NOMO-1 treated with DMSO at 0.1 percent for 48 hours (cell line): ENCODE measurements at regions not wholly inside any gene's neighbourhood (a gene's known extent, or its start where the extent isn't known, plus 50 kb on each side); places are given as distances from the start of the nearest gene placed in this dataset.
"Not testable (repeated sequence)": the region's sequence is repeated elsewhere in the genome, so short reads cannot be mapped to it uniquely, and the experiment has no call there.

ENCODE experiments used
- DNase-seq: peaks from one replicate; lab custom pipeline; 2025; ENCODE audit not compliant: unreplicated experiment; lab: John Stamatoyannopoulos, UW

GRCh38 chr17:37829592-37830123 lies 84.8 kb upstream of the HNF1B start:
- DNase-seq = peak; percentile 28

GRCh38 chr17:37828651-37829124 lies 83.8 kb upstream of the HNF1B start:
- peak; percentile 65 for DNase-seq

DNA sequence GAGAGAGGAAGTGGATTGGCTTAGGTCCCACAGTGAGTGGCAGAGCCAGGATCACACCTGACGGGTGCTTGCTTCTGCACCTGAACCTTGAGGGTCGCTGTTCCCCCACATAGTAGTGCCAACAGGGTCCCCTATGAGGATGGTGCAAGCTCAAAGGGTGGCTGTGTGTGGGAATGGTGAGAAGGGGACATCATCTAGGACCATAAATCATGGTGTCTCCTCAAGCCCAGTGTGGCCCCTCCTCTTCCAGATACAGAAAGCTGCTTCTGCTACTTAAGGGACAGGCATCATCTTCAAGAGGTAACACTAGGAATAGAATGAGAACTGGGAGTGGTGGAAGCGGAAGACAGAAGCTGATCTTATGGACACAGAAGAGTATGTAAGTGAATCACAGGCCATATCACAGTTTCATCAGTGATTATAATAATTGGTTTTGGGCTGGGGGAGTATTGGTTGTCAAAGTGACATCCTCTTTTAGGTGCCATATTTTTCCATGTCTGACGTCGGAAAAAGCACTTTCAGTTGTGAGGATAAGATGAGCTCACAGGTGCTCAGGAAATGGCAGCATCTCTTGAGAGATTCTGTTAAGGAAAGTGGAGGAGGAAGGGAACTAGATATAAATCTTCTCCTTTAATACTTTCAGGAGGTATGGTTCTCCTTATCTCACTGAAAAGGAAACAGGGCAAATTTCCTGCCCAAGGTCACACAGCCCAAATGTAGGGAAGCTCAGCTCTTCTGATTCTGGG lies 83.2 kb upstream of the HNF1B start:
- no peak for DNase-seq

GRCh38 chr17:37826497-37827430 lies 81.9 kb upstream of the HNF1B start:
- peak; percentile 75 for DNase-seq

- DNase-seq = no peak
Observed at GRCh38 chr17:37825851-37826250, 81.0 kb upstream of the HNF1B start.

GRCh38 chr17:37824534-37825485 lies 80.0 kb upstream of the HNF1B start:
- DNase-seq = no peak

- DNase-seq = no peak
Observed at GRCh38 chr17:37823996-37824395, 79.1 kb upstream of the HNF1B start.

GRCh38 chr17:37820995-37821713 lies 76.3 kb upstream of the HNF1B start:
- DNase-seq = no peak

GRCh38 chr17:37820313-37820994 lies 75.6 kb upstream of the HNF1B start:
- DNase-seq = peak; percentile 44

DNA sequence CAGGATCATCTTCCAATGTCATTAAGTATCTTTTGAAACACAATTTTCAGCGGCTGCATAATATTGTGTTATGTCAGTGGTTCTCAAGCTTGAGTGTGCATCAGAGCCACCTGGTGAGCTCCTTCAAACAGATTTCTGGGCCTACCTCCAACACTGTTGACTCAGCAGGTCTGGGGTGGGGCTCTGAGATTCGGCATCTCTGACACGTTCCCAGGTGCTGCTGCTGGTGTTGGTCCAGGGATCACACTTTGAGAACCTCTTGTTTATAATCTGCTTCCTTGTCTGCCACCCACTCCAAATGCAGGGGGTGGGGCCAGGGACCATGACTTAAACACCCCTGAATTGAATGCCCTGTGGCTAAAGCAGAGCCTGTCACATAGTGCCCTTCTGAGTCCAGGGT lies 73.8 kb upstream of the HNF1B start:
- no peak for DNase-seq

DNA sequence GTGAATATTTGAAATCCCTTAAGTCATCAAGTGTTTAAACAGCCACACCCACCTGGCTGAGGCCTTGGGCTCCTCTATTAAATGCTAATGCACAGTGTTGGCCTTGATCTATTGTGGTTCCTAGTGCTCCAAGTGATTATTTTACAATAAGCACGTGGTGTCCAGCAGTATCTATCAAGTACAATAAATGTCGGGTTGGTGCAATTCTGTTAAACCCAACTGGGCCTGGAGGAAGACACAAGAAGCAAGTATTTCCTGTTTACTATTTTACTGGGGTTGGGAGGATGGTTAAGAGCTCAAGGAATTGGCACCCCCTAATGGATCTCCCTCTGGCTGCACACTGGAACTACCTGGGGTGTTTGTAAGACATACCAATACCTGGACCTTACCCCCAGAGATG lies 72.1 kb upstream of the HNF1B start:
- no peak for DNase-seq

DNA sequence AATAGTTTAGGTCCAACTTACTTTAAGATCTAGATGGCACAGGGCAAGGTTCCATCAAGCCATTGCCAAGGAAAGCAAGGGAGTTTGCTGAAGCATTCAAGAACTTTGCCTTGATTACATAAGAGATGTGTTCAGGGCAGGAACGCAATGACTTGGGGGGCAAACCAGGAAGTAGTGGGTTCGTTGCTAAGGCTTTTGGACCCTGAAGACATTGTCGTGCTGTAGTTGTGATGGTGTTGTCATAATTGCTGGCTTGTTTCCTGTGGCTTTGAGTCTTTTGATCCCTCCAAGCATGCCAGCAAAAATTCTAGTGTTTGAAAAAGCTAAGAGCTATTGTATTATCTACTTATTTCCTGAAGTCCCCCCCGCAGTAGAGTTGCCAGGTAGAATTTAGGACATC lies 70.7 kb upstream of the HNF1B start:
- DNase-seq = peak; percentile 44

DNA sequence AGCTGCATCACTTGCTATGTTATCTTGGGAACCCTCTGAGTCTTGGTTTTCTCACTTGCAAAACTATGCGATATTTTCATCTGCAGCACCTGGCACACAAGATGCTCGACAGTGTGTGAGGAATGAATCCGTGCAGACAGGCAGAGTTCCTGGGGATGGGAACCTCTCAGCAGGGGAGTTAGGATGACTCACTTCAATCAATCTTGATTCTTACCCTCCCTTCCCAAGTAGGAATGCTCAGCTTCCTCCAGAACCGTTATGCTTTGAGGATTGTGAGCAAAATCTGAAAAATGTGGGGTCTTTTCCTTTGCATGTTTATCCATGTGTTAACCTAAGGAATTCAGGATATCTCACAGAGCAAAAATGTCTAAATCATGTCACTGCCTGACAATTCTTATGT lies 68.9 kb upstream of the HNF1B start:
- no peak for DNase-seq

DNA sequence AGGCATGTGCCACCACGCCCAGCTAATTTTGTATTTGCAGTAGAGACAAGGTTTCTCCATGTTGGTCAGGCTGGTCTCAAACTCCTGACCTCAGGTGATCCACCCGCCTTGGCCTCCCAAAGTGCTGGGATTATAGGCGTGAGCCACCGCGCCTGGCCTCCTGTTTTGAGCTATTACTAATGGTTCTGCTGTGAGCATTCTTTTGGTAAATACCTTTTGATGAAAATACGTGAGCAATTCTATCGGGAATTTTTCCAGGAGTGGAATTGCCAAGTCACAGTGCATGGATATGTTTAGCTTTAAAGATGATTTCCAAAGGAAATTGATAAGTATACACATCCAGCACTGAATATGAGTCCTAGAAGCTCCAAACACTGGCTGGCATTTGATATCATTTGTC lies 64.0 kb upstream of the HNF1B start:
- DNase-seq = not testable (repeated sequence)

GRCh38 chr17:37802712-37803416 lies 58.0 kb upstream of the HNF1B start:
- DNase-seq = no peak

GRCh38 chr17:37802061-37802595 lies 57.3 kb upstream of the HNF1B start:
- DNase-seq = no peak

DNA sequence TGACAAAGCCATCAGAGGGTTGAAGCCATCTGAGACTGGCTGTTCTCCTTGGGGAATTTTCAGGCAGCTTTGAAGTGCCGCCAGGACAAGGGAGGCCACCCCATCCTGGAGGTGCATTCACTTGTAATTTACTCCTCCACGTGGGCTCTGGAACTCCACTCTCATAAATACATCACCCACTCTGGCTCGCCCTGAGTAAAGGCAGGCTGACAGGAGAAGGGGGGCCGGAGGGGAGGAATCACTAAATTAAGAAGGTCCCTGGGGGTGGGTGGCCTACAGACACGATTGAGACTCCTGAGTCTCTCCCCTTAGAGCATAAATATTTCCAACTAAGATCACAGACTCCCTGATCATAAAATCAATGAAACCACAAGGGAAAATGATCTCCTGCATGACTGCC lies 56.3 kb upstream of the HNF1B start:
- DNase-seq = no peak

DNA sequence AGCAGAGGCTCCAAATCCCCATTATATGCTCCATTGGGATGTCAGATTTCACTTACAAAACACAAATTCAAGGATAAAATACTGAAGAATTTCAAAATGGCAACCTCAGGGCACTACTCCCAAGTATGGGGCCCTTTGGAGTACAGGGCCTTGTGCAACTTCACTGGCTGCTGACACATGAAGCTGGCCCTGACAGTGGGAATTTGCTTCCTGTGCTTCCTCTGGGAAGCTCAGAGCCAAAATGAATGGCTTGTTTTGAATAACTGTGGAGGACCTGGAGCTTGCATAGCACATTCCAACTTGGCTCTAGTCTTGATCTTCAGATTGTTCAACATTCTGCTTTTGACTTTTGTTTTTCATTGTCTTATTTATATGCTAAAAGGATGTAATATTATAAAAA lies 52.3 kb upstream of the HNF1B start:
- DNase-seq = no peak

DNA sequence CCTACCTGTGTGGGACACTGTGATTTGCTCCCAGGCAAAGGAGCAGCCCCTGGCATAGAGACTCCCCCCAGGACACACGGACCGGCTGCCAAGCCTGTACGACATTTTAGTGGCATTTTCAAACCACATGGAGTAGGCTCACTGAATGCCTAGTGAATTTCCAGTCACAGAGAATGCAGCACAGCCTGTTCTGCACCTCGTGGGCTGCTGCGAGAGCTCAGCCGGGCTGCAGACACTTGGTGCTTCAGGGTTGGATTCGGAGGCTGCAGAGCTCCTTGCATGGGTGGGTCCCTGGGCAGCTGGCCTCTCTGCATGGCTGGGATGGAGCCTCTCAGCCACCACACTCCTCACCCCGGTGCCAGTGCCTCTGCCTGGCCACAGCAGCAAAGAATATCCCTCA lies 51.2 kb upstream of the HNF1B start:
- DNase-seq = no peak
